ENCODE measurements at regions not wholly inside any gene's neighbourhood (a gene's known extent, or its start where the extent isn't known, plus 50 kb on each side); places are given as distances from the start of the nearest gene placed in this dataset.
"Not testable (repeated sequence)": the region's sequence is repeated elsewhere in the genome, so short reads cannot be mapped to it uniquely, and the experiment has no call there.

DNA sequence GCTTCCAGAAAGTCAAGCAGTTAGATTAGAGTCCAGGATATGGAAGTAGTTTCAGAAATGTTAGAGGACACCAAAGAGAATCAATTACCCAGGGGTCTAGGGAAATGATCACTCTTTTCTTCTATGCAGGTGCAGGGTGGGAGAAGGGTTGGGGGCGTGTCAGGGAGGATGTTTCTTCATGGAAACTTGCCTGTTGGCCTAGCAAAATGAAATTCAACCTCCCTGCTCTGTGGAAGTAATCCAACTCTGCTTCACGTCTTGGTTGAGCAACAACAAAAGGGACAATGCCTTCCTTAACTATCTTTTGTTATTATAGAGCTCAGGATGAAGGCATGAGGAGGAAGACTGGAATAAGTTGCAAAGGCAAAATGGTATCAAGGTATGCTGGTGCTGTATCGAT, 210.8 kb upstream of the ETAA1 start:
- no peak for DNase-seq (ENCODE audit: low spot score)

DNA sequence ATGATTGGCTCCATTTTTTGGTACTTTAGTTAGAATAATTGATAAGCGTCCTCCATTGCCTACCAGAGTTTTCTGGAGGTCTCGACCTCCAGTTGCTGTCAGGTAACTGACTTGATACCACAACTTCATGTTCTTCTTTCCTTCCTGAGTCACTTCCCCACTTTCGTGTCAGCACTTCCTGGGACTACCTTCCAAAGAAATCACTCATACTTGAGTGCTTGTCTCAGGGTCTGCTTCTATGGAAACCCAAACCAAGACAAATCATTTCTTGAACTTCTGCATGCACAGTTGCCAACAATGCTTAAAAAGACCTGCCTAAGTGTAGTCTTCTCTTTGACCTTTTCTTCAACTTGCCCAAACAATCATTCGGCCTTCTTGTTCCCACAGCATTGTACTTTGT, 210.3 kb upstream of the ETAA1 start:
- no peak for DNase-seq (ENCODE audit: low spot score)

DNA sequence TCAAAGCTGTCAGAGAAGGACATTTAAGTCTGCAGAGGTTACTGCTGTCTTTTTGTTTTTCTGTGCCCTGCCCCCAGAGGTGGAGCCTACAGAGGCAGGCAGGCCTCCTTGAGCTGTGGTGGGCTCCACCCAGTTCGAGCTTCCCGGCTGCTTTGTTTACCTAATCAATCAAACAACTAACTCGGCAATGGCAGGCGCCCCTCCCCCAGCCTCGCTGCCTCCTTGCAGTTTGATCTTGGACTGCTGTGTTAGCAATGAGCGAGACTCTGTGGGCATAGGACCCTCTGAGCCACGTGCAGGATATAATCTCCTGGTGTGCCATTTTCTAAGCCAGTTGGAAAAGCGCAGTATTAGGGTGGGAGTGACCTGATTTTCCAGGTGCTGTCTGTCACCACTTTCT, 201.8 kb upstream of the ETAA1 start:
- DNase-seq (ENCODE audit: low spot score): not testable (repeated sequence)

DNA sequence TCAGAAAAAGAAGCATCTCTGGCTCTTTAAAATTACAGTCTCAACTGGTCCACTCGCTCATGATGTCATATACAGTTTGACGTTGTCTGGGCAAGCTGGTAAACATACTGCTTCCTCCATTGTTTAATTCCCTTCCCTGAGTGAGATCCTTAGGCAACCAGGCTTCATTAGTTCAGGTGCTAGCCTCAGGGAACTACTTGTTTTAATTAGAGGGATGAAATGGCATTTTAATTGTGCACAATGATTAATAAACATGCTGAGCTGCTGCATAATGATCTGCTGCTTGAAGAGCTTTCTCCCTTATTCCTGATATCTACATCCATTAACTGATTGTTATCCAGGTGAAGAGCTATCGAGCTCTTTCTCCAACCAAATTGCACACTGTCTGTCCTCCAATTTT, 195.6 kb upstream of the ETAA1 start:
- no peak for DNase-seq (ENCODE audit: low spot score)

DNA sequence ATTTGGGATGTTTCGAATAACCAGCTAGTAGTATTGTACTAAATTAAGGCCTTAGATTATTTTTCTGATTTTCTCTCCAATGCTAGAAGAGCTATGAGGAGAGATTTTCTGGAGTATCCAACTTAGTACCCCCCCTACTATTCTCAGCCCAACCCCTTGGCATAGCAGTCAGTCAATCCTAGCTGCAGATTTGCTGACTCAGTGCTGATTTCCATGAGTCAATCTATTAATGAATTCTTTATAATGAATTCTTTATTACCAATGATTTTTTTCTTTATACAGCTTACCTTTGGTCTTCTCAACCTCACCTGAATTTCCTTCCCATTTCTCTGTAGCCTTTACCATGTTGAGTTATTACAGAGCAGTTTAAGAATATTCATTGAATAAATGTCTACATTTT, 192.8 kb upstream of the ETAA1 start:
- DNase-seq (ENCODE audit: low spot score): no peak

DNA sequence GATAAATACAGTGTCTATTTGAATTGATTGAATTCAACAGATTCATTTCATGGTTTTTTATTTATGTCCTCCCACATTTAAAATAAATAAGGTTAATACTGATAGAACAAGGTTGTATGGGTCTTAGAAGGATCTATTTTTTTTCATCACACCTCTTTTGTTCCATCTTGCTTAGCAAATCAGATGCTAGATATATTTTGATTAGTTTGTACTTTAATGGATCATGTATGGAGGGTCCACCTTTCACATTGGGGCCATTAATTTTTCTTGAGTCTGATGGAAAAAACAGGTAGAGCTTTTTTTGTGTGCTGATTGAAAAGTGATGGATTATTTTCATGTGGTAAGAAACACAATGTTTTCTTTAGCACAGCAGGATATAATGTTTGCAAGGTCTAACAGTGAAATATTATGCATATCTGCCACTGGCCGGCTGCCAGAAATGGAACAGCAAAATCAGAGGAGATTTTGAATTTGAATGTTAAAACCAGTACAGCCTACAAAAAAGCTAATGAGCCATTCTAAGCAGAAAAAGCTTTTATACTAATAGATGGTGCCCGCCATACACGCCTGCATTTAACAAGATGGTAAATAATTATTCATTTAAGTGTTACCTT, 188.1 kb upstream of the ETAA1 start:
- no peak for DNase-seq (ENCODE audit: low spot score)

DNA sequence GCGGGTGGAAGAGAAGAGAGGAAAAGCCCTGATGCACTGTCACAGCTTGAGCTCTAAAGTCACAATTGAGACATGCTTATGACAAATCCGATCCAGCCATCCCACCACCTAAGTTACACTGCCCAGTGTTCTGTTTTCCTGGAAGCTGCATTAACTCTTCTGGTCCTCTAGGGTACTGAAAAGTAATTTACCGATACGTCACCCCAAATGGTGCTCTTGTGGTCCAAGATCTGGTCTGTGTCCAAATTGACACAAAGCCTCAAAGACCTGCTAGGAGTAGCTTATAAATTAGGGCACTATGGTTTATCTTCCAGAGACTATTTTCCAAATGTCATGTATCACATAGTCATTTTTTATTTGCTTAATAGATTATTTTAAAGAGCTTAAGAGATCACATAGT, 186.7 kb upstream of the ETAA1 start:
- no peak for DNase-seq (ENCODE audit: low spot score)

DNA sequence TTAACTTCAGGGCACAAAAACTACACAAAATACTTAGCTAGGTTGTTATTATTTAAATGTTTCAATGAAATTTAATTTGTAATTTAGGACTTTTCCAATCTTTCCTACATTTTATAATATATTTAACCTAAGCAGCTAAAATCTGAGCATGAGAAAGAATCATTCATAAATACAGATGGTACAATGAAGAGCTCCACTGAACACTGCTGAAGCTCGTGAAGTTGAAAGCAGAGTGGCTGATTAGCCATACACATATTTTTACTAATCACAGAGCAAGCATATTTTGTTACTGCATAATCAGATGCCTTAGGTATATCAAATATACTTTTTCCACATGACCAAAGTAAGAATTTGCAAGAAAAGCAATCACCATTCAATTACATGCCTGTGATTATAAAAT, 184.9 kb upstream of the ETAA1 start:
- no peak for DNase-seq (ENCODE audit: low spot score)

DNA sequence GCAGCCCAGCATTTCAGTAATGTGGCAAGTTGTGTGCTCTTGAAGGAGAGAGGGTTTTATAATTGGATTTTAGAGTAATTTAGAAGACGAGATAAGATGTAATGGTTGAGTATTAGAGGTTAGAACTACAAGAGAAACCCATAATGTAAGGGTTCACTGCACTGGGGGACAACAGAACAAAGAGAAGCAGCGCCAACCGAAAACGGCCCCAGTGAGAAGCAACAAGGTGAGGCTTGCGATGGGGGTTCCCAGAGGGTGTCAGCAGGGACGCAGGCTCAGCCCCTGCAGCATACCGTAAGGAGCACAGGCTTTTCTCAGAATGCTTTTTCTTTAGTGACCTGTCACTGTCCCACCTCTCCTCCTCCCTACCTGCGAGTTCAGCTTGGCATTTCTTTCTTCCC, 183.9 kb upstream of the ETAA1 start:
- DNase-seq (ENCODE audit: low spot score): no peak

DNA sequence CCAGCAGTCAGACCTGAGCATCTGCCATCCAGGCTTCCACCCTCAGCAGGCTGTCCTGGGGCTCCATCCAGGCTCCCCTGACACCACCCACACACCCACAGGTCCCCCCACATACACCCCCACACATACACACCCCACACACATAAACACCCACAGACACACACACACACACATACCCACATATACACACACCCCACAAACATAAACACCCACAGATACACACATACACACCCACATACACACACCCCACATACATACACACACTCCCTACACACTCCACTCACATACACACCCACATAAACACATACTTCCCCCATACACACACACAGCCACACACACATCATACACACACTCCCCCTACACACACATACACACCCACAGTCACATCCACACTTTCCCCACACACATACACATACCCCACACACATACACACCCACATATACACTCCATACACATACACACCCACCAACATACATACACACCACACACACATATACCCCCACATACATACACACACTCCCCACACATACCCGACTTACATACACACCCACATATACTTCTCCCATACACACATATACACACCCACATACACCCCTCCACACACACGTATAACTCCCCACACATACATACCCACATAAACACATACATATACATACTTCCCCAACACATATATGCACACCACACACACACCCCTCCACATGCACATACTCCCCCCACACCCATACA, 183.3 kb upstream of the ETAA1 start:
- no peak for DNase-seq (ENCODE audit: low spot score)

DNA sequence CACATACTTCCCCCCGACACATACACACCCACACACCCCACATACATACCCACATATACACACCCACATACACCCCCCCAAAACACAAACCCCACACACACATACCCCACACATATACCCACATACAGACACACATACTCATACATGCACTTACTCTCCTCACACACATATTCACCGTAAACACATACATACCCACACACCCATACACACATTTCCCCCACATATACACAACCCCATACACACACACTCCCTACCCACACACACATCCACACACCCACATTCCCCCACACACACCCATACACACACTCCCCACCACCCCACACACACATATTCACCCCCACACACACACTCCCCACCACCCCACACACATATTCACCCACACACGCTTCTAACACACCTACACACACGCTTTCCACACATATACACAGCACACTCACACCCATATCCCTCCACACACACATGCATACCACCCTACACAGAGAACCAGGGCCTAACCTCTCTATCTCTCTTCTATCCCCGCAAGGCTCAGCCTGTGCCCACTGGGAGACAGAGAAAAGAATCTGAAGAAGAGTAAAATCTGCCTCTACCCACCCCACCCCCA, 182.4 kb upstream of the ETAA1 start:
- no peak for DNase-seq (ENCODE audit: low spot score)

DNA sequence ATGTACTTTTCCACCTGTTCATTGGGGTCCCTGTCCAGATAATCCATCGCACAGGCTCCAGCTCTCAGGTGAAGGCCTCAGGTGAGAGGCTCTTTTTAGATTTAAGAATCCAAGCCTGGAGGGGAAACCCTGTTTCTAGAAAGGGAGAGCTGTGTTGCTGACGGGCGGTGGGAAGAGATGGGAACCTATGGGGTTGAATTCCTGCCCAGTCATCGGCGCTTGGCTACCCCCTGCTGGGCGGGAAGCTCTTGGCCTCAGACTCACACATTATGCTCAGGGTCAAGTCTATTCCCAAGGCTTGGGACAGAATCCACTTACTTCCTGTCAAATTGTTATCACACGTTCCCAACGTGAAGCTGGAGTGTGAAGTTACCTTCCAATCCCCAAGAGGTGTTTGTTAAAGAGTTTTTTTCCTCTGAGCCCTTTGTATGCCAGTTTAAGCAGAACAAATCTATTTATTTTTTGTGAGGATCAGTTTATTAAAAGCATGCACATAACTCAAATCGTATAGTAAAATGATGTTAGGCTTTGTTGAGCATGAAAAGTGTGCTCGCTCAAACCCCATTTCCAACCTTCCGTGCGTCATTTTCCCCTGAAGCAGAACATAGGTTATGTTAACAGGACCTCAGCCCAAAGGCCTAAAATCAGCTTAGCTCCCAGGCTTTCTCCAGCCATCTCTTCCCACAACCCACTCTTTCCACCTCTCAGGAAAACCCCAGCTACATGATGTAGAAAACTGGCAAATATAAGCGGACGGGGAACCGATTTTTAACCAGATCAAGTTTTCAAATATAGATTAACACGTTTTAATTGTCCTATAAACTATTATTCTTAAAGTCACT, 181.7 kb upstream of the ETAA1 start:
- peak; percentile 78 for DNase-seq (ENCODE audit: low spot score)

DNA sequence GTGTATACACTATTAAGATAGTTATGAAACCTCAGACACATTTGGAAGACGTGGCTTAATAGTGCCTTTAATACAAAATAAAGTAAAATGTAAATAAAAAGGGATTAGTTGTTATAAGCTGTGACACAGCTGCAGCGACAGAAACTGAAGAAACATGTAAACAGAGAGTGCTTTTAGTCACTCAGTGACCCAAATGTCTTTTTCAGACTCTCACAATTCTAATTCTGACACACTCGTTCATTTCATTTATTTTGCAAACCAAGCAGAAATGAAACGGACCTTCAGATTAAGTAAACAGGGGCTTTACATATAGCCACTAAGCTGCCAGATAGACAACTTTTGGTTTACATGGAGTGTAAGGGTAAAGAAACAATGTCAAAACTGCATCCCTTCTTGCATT, 181.0 kb upstream of the ETAA1 start:
- DNase-seq (ENCODE audit: low spot score): no peak

DNA sequence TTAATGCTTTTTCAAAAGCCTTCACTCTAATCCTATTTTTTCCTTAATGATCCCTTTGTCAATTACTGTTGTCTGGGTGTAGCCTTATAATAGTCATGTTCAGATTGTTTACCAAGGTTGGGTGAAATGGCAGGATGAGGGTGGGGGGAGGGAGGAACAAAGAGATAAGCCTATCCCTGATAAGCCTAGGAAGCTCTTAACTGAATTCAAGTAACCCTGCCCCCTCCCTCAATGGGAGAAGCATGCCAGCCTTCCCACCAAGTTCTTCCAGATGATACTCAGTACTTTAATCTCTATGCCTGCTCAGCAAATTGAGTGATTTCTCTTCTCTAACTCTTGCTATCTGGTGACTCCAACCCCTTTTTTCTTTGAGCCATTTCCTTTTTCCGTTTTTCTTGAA, 180.3 kb upstream of the ETAA1 start:
- no peak for DNase-seq (ENCODE audit: low spot score)

DNA sequence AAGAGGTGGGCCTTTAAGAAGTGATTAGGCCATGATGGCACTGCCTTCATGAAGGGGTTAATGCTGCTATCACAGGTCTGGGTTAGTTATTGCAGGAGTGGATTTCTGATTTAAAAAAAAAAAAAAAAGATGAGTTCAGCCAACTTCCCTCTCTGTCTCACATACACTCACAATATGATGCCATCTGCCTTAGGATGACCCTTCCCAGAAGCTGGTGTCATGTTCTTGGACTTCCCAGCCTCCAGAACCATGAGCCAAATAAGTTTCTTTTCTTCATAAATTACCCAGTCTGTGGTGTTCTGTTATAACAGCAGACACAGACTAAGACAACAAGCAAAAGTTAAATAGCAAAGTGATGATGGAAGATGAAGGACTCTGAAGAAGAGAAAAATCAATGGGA, 179.7 kb upstream of the ETAA1 start:
- no peak for DNase-seq (ENCODE audit: low spot score)

DNA sequence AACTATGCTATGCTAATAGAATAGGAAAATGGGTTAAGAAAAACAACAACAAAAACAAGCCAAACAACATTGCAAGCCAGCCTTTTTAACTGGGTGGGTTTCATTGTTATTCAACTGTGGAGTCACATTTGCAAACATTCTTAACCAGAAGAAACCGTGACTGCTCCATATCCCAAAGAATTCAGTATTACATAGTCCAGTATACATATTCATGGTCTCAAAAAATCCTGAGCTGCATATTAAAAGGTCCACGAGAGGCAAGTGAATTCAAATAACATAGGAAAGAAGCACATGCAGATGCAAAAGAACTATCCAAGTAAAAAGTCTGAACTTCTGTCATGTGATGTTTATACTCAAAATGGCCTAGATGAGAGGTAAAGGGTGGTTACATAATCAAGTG, 179.1 kb upstream of the ETAA1 start:
- DNase-seq (ENCODE audit: low spot score): no peak

DNA sequence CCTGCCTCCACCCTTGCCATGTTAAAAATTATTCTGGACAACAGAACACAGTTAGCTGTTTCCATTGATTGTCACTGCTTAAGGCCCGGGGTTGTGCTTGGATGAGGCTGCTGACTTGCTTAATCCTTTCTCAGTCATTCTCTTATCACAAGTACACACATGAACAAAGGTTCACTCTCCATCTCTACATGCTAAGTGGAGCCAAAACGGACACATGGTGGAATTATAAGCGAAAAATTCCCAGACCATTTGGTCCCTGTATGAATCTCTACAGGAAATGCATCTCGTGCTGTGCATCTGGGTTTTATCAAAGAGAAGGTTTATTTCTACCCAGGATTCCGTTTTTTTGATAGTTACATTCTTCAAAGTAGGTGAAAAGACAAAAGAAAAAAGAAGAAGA, 177.5 kb upstream of the ETAA1 start:
- no peak for DNase-seq (ENCODE audit: low spot score)

DNA sequence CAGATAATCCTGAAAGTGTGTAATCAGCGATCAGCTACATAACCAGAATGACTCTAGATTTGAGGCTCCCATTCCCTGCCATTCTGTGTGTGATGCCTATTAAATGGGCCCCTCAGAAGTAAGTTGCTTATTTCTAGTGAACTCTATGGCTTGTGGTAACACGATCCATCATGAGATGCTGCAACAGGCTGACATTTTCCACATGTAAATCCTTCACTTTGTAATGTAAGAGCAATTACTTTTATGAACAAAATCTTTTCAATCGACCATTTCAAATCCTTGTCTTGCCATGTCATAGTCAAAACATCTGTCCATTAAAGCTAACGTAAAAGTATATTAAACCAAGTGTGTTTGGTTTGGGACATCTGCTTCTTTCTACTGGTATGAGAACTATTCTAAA, 175.9 kb upstream of the ETAA1 start:
- DNase-seq (ENCODE audit: low spot score): no peak

DNA sequence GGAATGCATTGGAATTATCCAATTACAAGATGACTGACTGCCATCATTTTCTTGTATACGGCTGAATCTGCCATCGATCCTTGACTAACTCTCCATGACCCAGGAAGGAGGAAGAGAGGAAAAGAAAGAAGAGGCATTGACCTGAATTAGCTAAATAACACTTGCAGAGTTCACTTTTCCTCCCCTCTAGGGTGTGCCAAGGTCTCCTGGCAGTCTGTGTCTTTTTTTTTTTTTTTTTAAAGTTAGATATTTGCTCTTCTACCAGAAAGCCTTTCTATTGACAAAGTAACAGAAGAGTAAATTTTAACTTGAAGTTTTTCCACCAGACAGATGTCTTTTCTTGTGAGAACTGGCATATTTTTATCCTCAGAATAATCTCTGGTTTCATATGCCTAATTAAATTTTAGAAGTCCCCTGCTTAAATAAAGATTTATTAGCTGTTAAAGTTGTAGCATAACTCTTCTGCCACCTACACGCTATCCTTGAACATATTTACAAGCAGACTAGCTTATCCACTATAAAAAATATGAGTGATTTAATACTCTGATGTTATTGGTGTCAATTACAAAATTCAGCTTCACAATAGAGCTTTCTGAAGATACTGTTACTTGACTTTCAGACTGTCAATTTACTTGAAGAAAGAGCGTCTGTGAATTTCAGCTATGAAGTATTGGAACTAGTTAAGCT, 171.7 kb upstream of the ETAA1 start:
- no peak for DNase-seq (ENCODE audit: low spot score)

DNA sequence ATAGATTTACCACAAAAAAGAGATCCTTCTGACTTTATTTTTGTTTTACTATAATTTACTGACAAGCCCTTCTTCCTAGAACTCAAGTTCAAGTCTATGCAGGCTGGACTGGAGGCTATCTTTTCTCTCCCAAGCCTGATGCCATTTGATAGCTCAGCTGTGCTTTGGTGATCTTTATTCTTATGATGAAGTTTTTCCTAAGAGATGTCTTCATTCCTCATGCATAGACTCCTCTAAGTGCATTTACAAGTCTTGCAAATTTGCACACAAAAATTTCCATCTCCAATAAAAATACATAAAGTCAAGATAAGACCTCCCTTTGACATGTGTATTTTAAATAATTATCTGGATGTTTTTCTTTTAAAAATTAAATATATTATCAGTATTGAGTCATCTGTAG, 167.4 kb upstream of the ETAA1 start:
- no peak for DNase-seq (ENCODE audit: low spot score)

DNA sequence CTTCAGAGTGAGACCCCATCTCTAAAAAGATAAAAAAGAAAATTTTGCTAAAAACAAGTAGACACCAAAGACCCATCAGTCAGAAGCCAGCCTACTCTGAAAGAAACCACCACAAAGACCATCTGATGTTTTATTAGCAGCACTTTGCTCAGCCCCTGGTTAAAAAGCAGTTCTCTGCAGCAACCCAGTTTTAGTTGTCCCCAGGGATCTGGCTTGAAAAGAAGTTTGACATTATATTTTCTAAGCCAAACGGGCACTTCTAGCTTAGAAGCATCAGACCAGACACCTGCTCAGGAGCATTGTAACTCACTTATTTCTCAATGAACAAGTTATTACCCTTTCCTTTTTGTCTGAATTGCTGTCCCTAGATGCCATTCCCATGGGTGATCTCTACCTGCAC, 164.2 kb upstream of the ETAA1 start:
- no peak for DNase-seq (ENCODE audit: low spot score)

DNA sequence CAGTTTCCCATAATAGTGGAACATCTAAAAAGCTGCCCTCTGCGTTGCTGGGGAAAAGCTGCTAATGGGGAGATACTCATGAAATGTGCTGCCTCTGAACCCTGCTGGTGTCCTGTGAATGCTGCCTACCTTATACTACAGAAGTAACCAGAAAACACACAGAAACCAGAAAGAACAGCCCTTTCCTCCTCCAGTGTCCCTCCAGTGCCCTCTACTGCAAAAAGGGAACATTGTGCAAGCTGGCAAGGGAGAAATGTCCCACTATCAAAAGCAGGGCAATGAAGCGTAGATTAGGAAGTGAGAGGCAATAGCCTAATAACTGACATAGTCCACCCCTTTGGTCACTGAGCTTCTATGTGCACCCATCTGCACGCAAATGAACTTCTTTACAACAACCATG, 162.7 kb upstream of the ETAA1 start:
- peak; percentile 54 for DNase-seq (ENCODE audit: low spot score)

Measured in H4 (cell line).